ENCODE measurements at regions not wholly inside any gene's neighbourhood (a gene's known extent, or its start where the extent isn't known, plus 50 kb on each side); places are given as distances from the start of the nearest gene placed in this dataset.

- no peak for TF ChIP-seq CTCF (IDR thresholded peaks at IDR 0.05; ENCODE audit: insufficient read depth, low read length)
- no peak for TF ChIP-seq POLR2AphosphoS5 (IDR thresholded peaks at IDR 0.05; ENCODE audit: low read depth)
- TF ChIP-seq GABPA (IDR thresholded peaks at IDR 0.05; ENCODE audit: low read depth) = no peak
- TF ChIP-seq REST (IDR thresholded peaks at IDR 0.05; ENCODE audit: insufficient replicate concordance, low read depth) = no peak
- TF ChIP-seq SPI1 (IDR thresholded peaks at IDR 0.05; ENCODE audit: borderline replicate concordance, low read depth) = no peak
Measured at GRCh38 chr2:129862668-129863067, 116.8 kb upstream of the RAB6C start.

All from HL-60 (cell line).